CD8-positive, alpha-beta memory T cell (primary cell): ENCODE measurements at regions not wholly inside any gene's neighbourhood (a gene's known extent, or its start where the extent isn't known, plus 50 kb on each side); places are given as distances from the start of the nearest gene placed in this dataset.
"Not testable (repeated sequence)": the region's sequence is repeated elsewhere in the genome, so short reads cannot be mapped to it uniquely, and the experiment has no call there.

Experiments used
- CTCF ChIA-PET: fragments of 350-600 bp; sonication (Branson Sonifier 250); formaldehyde crosslinking; loops from one replicate; lab custom pipeline; 2021; ENCODE audit warnings: antibody characterized with exemption; lab: Charles Lee
- POLR2A ChIA-PET: fragments of 350-600 bp; sonication (Branson Sonifier 250); formaldehyde crosslinking; loops from one replicate; lab custom pipeline; 2021; ENCODE audit warnings: antibody characterized with exemption; lab: Charles Lee
- DNase-seq, 5 donors: peaks; one replicate each; pipeline versions ENCODE4 v3.0.0 to v3.0.0-alpha.2; 2020 to 2022; ENCODE audit warnings: mixed read lengths in 1 of 5
- H3K27ac ChIP-seq: one replicate; pipeline ENCODE4 v1.7.0; 2013; ENCODE audit warnings: low read depth, mild to moderate bottlenecking, low read length, moderate library complexity
- H3K27me3 ChIP-seq: 2 replicates; pipeline ENCODE4 v1.7.0; 2013; ENCODE audit warnings: low read length, mild to moderate bottlenecking; ENCODE audit not compliant: insufficient read depth, poor library complexity, severe bottlenecking
- H3K36me3 ChIP-seq: 2 replicates; pipeline ENCODE4 v1.7.0; 2013; ENCODE audit warnings: mild to moderate bottlenecking, low read length, moderate library complexity; ENCODE audit not compliant: insufficient read depth
- H3K4me1 ChIP-seq: 2 replicates; pipeline ENCODE4 v1.7.0; 2013; ENCODE audit warnings: mild to moderate bottlenecking, low read length, moderate library complexity; ENCODE audit not compliant: insufficient read depth
- H3K4me3 ChIP-seq: 2 replicates; pipeline ENCODE4 v1.7.0; 2013; ENCODE audit warnings: mild to moderate bottlenecking, low read length
- H3K9me3 ChIP-seq: 2 replicates; pipeline ENCODE4 v1.7.0; 2013; ENCODE audit warnings: mild to moderate bottlenecking, low read length
- H3K27ac Mint-ChIP-seq, 8 donors: one replicate each; pipeline ENCODE4 v1.8.0; 2020 to 2021; ENCODE audit warnings: mixed read lengths in 8 of 8, mild to moderate bottlenecking in 6 of 8, inconsistent platforms in 3 of 8, moderate library complexity in 3 of 8
- H3K27me3 Mint-ChIP-seq, 2 donors: one replicate each; pipeline ENCODE4 v1.8.0; 2020 to 2021; ENCODE audit warnings: mixed read lengths in 2 of 2, mild to moderate bottlenecking in 1 of 2, moderate library complexity in 1 of 2
- H3K36me3 Mint-ChIP-seq, 3 donors: one replicate each; pipeline ENCODE4 v1.8.0; 2020 to 2021; ENCODE audit warnings: mixed read lengths in 3 of 3, inconsistent platforms in 1 of 3, mild to moderate bottlenecking in 1 of 3
- H3K4me1 Mint-ChIP-seq, 3 donors: one replicate each; pipeline ENCODE4 v1.8.0; 2020 to 2021; ENCODE audit warnings: mixed read lengths in 3 of 3, inconsistent platforms in 1 of 3, mild to moderate bottlenecking in 1 of 3
- H3K4me3 Mint-ChIP-seq, 7 donors: one replicate each; pipeline ENCODE4 v1.8.0; 2020 to 2021; ENCODE audit warnings: mixed read lengths in 7 of 7, mild to moderate bottlenecking in 6 of 7, moderate library complexity in 4 of 7, inconsistent platforms in 2 of 7
- H3K9me3 Mint-ChIP-seq, 5 donors: one replicate each; pipeline ENCODE4 v1.8.0; 2020 to 2022; ENCODE audit warnings: mixed read lengths in 5 of 5, mild to moderate bottlenecking in 3 of 5, moderate library complexity in 2 of 5, inconsistent platforms in 1 of 5

GRCh38 chr11:46180736-46181135, 59.5 kb upstream of the PHF21A start:
- no peaks in the 10 kb centered on the region for H3K36me3 ChIP-seq
- ChIA-PET POLR2A (no interaction called here), CTCF (no interaction called here)
- H3K9me3 ChIP-seq: no peaks in the 10 kb centered on the region
- no peak overlapping the region for H3K27ac Mint-ChIP-seq
- H3K27ac ChIP-seq: no peak overlapping the region
- H3K4me3 ChIP-seq: no peak overlapping the region
- peaks cover 0 to 10% (median 0%) of the 10 kb centered on the region in 3 donors for H3K36me3 Mint-ChIP-seq
- H3K4me1 Mint-ChIP-seq: no peaks in the 10 kb centered on the region
- no peaks in the 10 kb centered on the region for H3K27me3 ChIP-seq
- no peak overlapping the region for H3K4me3 Mint-ChIP-seq
- H3K9me3 Mint-ChIP-seq: peaks cover 0 to 2% (median 0%) of the 10 kb centered on the region in 5 donors
- H3K27me3 Mint-ChIP-seq: peaks cover 7 to 66% of the 10 kb centered on the region in 2 donors
- no peak for DNase-seq
- no peaks in the 10 kb centered on the region for H3K4me1 ChIP-seq

DNA sequence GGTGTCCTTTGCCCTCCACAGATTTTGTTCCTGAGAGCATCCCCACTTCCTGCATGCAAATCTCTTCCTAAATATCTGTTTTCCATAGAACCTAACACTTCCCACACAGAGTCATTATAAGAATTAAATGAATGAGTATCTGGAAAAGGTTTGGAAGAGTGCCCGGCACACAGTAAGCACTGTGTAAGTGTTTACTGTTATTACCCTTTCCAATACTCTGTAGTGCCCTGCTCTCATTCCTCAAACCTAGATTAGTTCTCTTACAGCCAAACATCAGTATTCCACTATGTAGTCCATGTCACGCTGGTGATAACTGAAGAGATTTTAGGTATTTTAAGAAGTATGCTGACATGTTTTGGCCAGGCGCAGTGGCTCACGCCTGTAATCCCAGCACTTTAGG, 57.3 kb upstream of the PHF21A start:
- H3K4me1 Mint-ChIP-seq: no peaks in the 10 kb centered on the region
- no peaks in the 10 kb centered on the region for H3K36me3 ChIP-seq
- H3K9me3 Mint-ChIP-seq: no peaks in the 10 kb centered on the region
- ChIA-PET CTCF (no interaction called here), POLR2A (no interaction called here)
- no peak overlapping the region for H3K27ac ChIP-seq
- H3K9me3 ChIP-seq: no peaks in the 10 kb centered on the region
- peaks cover 11 to 53% of the 10 kb centered on the region in 2 donors for H3K27me3 Mint-ChIP-seq
- DNase-seq: no peak
- H3K4me3 Mint-ChIP-seq: no peak overlapping the region
- no peaks in the 10 kb centered on the region for H3K4me1 ChIP-seq
- peaks cover 0 to 11% (median 0%) of the 10 kb centered on the region in 3 donors for H3K36me3 Mint-ChIP-seq
- H3K27me3 ChIP-seq: no peaks in the 10 kb centered on the region
- peak overlapping the region in 1 of 8 donors; percentile 59 for H3K27ac Mint-ChIP-seq
- H3K4me3 ChIP-seq: no peak overlapping the region

DNA sequence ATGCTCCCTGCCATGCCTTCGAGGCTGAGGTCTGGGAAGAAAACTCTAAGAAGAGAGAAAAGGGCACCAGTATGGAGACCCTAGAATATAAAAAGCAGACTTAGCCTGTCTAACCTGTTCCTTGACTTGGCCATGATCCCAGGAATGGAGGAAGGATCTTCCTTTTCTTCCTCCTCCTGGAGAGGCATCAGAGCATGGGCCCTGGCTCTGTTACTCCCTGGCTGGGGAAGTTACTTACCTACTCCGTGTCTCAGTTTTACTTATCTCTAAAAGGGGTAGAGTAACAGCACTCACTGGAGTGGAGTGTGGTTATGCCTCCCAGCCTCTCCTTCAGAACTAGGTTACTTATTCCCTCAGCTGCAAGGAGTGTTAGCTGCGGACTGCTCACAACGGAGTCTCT, 55.2 kb upstream of the PHF21A start:
- peaks cover 10 to 52% of the 10 kb centered on the region in 2 donors for H3K27me3 Mint-ChIP-seq

GRCh38 chr11:46175401-46176002, 54.2 kb upstream of the PHF21A start:
- H3K4me3 Mint-ChIP-seq: no peak overlapping the region
- peaks cover 12 to 54% of the 10 kb centered on the region in 2 donors for H3K27me3 Mint-ChIP-seq
- Histone ChIP-seq H3K27me3 (no peaks in the 10 kb centered on the region), H3K9me3 (no peaks in the 10 kb centered on the region), H3K27ac (no peak overlapping the region), H3K4me3 (no peak overlapping the region), H3K36me3 (no peaks in the 10 kb centered on the region), H3K4me1 (no peaks in the 10 kb centered on the region)
- no peak for DNase-seq
- H3K9me3 Mint-ChIP-seq: no peaks in the 10 kb centered on the region
- POLR2A ChIA-PET: no interaction called here
- peaks cover 0 to 8% (median 0%) of the 10 kb centered on the region in 3 donors for H3K36me3 Mint-ChIP-seq
- no peak overlapping the region for H3K27ac Mint-ChIP-seq
- CTCF ChIA-PET: no interaction called here
- H3K4me1 Mint-ChIP-seq: no peaks in the 10 kb centered on the region

More for the DNA sequence above, 55.2 kb upstream of the PHF21A start:
- CTCF ChIA-PET: no interaction called here
- H3K4me3 Mint-ChIP-seq: no peak overlapping the region
- H3K4me1 Mint-ChIP-seq: no peaks in the 10 kb centered on the region
- peaks cover 0 to 8% (median 0%) of the 10 kb centered on the region in 3 donors for H3K36me3 Mint-ChIP-seq
- POLR2A ChIA-PET: no interaction called here
- no peak overlapping the region for H3K27ac ChIP-seq
- H3K9me3 ChIP-seq: no peaks in the 10 kb centered on the region
- H3K4me1 ChIP-seq: no peaks in the 10 kb centered on the region
- no peak for DNase-seq
- no peaks in the 10 kb centered on the region for H3K27me3 ChIP-seq
- no peak overlapping the region for H3K4me3 ChIP-seq
- H3K9me3 Mint-ChIP-seq: no peaks in the 10 kb centered on the region
- H3K27ac Mint-ChIP-seq: no peak overlapping the region
- H3K36me3 ChIP-seq: no peaks in the 10 kb centered on the region

- peaks cover 16 to 51% of the 10 kb centered on the region in 2 donors for H3K27me3 Mint-ChIP-seq
- H3K27ac ChIP-seq, H3K4me1 ChIP-seq, H3K36me3 ChIP-seq, H3K9me3 Mint-ChIP-seq, H3K9me3 ChIP-seq, H3K27ac Mint-ChIP-seq, H3K4me1 Mint-ChIP-seq, CTCF ChIA-PET, H3K27me3 ChIP-seq, H3K4me3 ChIP-seq, H3K4me3 Mint-ChIP-seq, H3K36me3 Mint-ChIP-seq, DNase-seq, POLR2A ChIA-PET: not testable (repeated sequence)
Measured at GRCh38 chr11:46171693-46172092, 50.4 kb upstream of the PHF21A start.
